A549 (cell line): ENCODE measurements at regions not wholly inside any gene's neighbourhood (a gene's known extent, or its start where the extent isn't known, plus 50 kb on each side); places are given as distances from the start of the nearest gene placed in this dataset.

Experiments
- CBX8 ChIP-seq: fragments of 200-600 bp; sonication (generic); IDR thresholded peaks from 2 replicates; pipeline ENCODE4 v1.6.1; 2016
- EP300 ChIP-seq, 2 experiments: fragments of >200 bp; sonication (Bioruptor Twin); formaldehyde crosslinking; IDR thresholded peaks; 2 replicates in 1 of 2; 3 replicates in 1 of 2; pipeline ENCODE4 v1.6.1; 2016 to 2017
- TF ChIP-seq, protein P1 (sequence below): IDR thresholded peaks from 2 replicates; pipeline ENCODE4 v1.6.1; 2012; ENCODE audit warnings: low read depth, borderline replicate concordance
- TF ChIP-seq, protein P2 (sequence below): fragments of >200 bp; sonication (Bioruptor Twin); formaldehyde crosslinking; IDR thresholded peaks from 3 replicates; pipeline ENCODE4 v1.5.1; 2016

DNA sequence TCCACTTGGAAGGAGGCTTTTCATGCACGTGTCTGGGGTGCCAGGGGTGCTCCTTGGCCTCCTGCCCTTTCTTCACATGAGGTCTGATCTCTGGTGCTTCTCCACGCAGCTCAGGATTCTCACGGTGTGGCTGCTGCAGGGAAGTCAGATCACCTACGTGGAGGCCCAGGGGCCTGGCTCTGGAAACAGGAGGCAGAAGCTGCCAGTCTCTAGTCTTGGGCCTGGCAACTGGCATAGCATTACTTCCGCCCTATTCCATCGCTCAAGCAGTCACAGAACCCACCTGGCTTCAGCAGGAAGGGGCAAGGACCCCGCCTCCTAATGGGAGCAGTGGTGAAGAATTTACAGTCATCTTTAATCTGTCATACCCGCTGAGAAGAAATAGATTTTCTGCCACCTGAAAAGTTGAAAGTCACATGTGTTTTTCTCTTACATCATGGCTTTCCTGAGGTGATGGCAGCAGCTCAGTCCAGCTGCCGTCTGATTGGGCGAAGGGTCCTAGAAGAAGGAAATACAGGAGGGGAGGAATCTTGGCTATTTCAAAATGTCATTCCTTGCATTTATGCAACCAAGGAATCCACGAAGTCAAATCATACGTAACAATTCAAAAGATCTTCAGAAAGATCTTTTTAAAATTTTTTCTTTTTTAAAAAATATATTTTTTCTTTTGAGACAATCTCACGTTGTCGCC, 50.1 kb upstream of the DKK3 start:
- TF ChIP-seq CBX8 = no peak
- TF ChIP-seq EP300 (IDR thresholded peaks at IDR 0.05) = no peak
- TF ChIP-seq, protein P1, sequence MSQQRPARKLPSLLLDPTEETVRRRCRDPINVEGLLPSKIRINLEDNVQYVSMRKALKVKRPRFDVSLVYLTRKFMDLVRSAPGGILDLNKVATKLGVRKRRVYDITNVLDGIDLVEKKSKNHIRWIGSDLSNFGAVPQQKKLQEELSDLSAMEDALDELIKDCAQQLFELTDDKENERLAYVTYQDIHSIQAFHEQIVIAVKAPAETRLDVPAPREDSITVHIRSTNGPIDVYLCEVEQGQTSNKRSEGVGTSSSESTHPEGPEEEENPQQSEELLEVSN = no peak
- TF ChIP-seq, protein P2, sequence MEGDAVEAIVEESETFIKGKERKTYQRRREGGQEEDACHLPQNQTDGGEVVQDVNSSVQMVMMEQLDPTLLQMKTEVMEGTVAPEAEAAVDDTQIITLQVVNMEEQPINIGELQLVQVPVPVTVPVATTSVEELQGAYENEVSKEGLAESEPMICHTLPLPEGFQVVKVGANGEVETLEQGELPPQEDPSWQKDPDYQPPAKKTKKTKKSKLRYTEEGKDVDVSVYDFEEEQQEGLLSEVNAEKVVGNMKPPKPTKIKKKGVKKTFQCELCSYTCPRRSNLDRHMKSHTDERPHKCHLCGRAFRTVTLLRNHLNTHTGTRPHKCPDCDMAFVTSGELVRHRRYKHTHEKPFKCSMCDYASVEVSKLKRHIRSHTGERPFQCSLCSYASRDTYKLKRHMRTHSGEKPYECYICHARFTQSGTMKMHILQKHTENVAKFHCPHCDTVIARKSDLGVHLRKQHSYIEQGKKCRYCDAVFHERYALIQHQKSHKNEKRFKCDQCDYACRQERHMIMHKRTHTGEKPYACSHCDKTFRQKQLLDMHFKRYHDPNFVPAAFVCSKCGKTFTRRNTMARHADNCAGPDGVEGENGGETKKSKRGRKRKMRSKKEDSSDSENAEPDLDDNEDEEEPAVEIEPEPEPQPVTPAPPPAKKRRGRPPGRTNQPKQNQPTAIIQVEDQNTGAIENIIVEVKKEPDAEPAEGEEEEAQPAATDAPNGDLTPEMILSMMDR = no peak
